ENCODE measurements at regions not wholly inside any gene's neighbourhood (a gene's known extent, or its start where the extent isn't known, plus 50 kb on each side); places are given as distances from the start of the nearest gene placed in this dataset.

- no peak for TF ChIP-seq RARB (CRISPR knock-in tag; IDR thresholded peaks at IDR 0.05)
- no peak for TF ChIP-seq POU6F1 (CRISPR knock-in tag; IDR thresholded peaks at IDR 0.05; ENCODE audit: borderline replicate concordance, low read depth)
- no peak for TF ChIP-seq ISL1 (CRISPR knock-in tag; IDR thresholded peaks at IDR 0.05)
- no peak for TF ChIP-seq ZC3H10 (CRISPR knock-in tag; IDR thresholded peaks at IDR 0.05)
- TF ChIP-seq BACH2 (CRISPR knock-in tag; IDR thresholded peaks at IDR 0.05; ENCODE audit: borderline replicate concordance), result no peak
- no peak for TF ChIP-seq ZNF70 (CRISPR knock-in tag; IDR thresholded peaks at IDR 0.05)
- no peak for TF ChIP-seq OSR1 (CRISPR knock-in tag; IDR thresholded peaks at IDR 0.05)
- TF ChIP-seq TSHZ2 (CRISPR knock-in tag; IDR thresholded peaks at IDR 0.05), result no peak
- TF ChIP-seq ESRRG (CRISPR knock-in tag; IDR thresholded peaks at IDR 0.05), result no peak
- TF ChIP-seq SNAI2 (CRISPR knock-in tag; IDR thresholded peaks at IDR 0.05), result no peak
- no peak for TF ChIP-seq ZNF8 (CRISPR knock-in tag; IDR thresholded peaks at IDR 0.05)
- TF ChIP-seq CSRNP3 (CRISPR knock-in tag; IDR thresholded peaks at IDR 0.05), result no peak
- no peak for TF ChIP-seq PATZ1 (CRISPR knock-in tag; IDR thresholded peaks at IDR 0.05; ENCODE audit: borderline replicate concordance)
- TF ChIP-seq GLIS3 (CRISPR knock-in tag; IDR thresholded peaks at IDR 0.05), result no peak
- no peak for TF ChIP-seq ARNTL (CRISPR knock-in tag; IDR thresholded peaks at IDR 0.05; ENCODE audit: borderline replicate concordance, low read depth)
- no peak for TF ChIP-seq CSDC2 (CRISPR knock-in tag; IDR thresholded peaks at IDR 0.05)
- TF ChIP-seq PPARA (CRISPR knock-in tag; IDR thresholded peaks at IDR 0.05; ENCODE audit: borderline replicate concordance), result no peak
- no peak for TF ChIP-seq TOX (CRISPR knock-in tag; IDR thresholded peaks at IDR 0.05; ENCODE audit: borderline replicate concordance)
- no peak for ATAC-seq
Observed at GRCh38 chr5:6918255-6918654, 205.0 kb downstream of the TENT4A start.

GRCh38 chr5:6920628-6921256 is 207.5 kb downstream of the TENT4A start:
- TF ChIP-seq ZNF8 (CRISPR knock-in tag; IDR thresholded peaks at IDR 0.05) (no peak), ZNF70 (CRISPR knock-in tag; IDR thresholded peaks at IDR 0.05) (no peak), POU6F1 (CRISPR knock-in tag; IDR thresholded peaks at IDR 0.05; ENCODE audit: borderline replicate concordance, low read depth) (no peak), TOX (CRISPR knock-in tag; IDR thresholded peaks at IDR 0.05; ENCODE audit: borderline replicate concordance) (no peak), ZNF565 (CRISPR knock-in tag; conservative IDR thresholded peaks at IDR 0.05; ENCODE audit: low read depth) (no peak), CSDC2 (CRISPR knock-in tag; IDR thresholded peaks at IDR 0.05) (no peak)
- no peak for ATAC-seq

- no peak for ATAC-seq
- no peak for TF ChIP-seq TSHZ2 (CRISPR knock-in tag; IDR thresholded peaks at IDR 0.05)
- TF ChIP-seq ISL1 (CRISPR knock-in tag; IDR thresholded peaks at IDR 0.05), result no peak
- no peak for TF ChIP-seq CSDC2 (CRISPR knock-in tag; IDR thresholded peaks at IDR 0.05)
- TF ChIP-seq TOX (CRISPR knock-in tag; IDR thresholded peaks at IDR 0.05; ENCODE audit: borderline replicate concordance), result no peak
- no peak for TF ChIP-seq ZFP3 (CRISPR knock-in tag; IDR thresholded peaks at IDR 0.05)
- TF ChIP-seq PATZ1 (CRISPR knock-in tag; IDR thresholded peaks at IDR 0.05; ENCODE audit: borderline replicate concordance), result no peak
- TF ChIP-seq ESRRG (CRISPR knock-in tag; IDR thresholded peaks at IDR 0.05), result no peak
- no peak for TF ChIP-seq OSR1 (CRISPR knock-in tag; IDR thresholded peaks at IDR 0.05)
- no peak for TF ChIP-seq ZNF8 (CRISPR knock-in tag; IDR thresholded peaks at IDR 0.05)
- no peak for TF ChIP-seq ZNF565 (CRISPR knock-in tag; conservative IDR thresholded peaks at IDR 0.05; ENCODE audit: low read depth)
Observed at GRCh38 chr5:6926491-6927038, 213.3 kb downstream of the TENT4A start.
